GM12864 (cell line): ENCODE measurements at regions not wholly inside any gene's neighbourhood (a gene's known extent, or its start where the extent isn't known, plus 50 kb on each side); places are given as distances from the start of the nearest gene placed in this dataset.

Source experiments
- DNase-seq: peaks from one replicate; pipeline ENCODE4 v3.0.0-alpha.2; 2011; ENCODE audit warnings: low read depth
- H3K4me3 ChIP-seq: 2 replicates; pipeline ENCODE4 v1.5.1; 2011; ENCODE audit warnings: mild to moderate bottlenecking, low read depth, low read length, control low read depth
- CTCF ChIP-seq: IDR thresholded peaks from 2 replicates; pipeline ENCODE4 v1.5.1; 2011; ENCODE audit warnings: low read depth, mild to moderate bottlenecking, moderate library complexity, low read length, control low read depth, inconsistent platforms; ENCODE audit errors: missing control alignments

- no peak for TF ChIP-seq CTCF
- no peak overlapping the region for H3K4me3 ChIP-seq
- DNase-seq, result no peak
These were observed 176.7 kb upstream of the PRDM9 start for GRCh38 chr5:23330726-23331125.

GRCh38 chr5:23319901-23320300 is 187.5 kb upstream of the PRDM9 start:
- no peak for DNase-seq
- no peak for TF ChIP-seq CTCF
- no peak overlapping the region for H3K4me3 ChIP-seq

GRCh38 chr5:23318960-23319359 is 188.4 kb upstream of the PRDM9 start:
- DNase-seq, result no peak
- TF ChIP-seq CTCF, result no peak
- H3K4me3 ChIP-seq, result no peak overlapping the region

GRCh38 chr5:23318166-23318565 is 189.2 kb upstream of the PRDM9 start:
- no peak overlapping the region for H3K4me3 ChIP-seq
- no peak for TF ChIP-seq CTCF
- DNase-seq, result no peak

- DNase-seq, result no peak
- H3K4me3 ChIP-seq, result no peak overlapping the region
- no peak for TF ChIP-seq CTCF
These were observed 191.3 kb upstream of the PRDM9 start for GRCh38 chr5:23316060-23316591.

GRCh38 chr5:23314827-23315226 is 192.6 kb upstream of the PRDM9 start:
- TF ChIP-seq CTCF, result no peak
- no peak for DNase-seq
- H3K4me3 ChIP-seq, result no peak overlapping the region

GRCh38 chr5:23305055-23305454 is 202.4 kb upstream of the PRDM9 start:
- no peak for TF ChIP-seq CTCF

More at GRCh38 chr5:23305055-23305454, 202.4 kb upstream of the PRDM9 start:
- DNase-seq, result no peak
- no peak overlapping the region for H3K4me3 ChIP-seq
